Ishikawa (cell line): ENCODE measurements at regions not wholly inside any gene's neighbourhood (a gene's known extent, or its start where the extent isn't known, plus 50 kb on each side); places are given as distances from the start of the nearest gene placed in this dataset.

ENCODE experiments used
- CEBPB ChIP-seq: IDR thresholded peaks from 2 replicates; pipeline ENCODE4 v1.6.1; 2012
- CREB1 ChIP-seq: IDR thresholded peaks from 2 replicates; pipeline ENCODE4 v1.6.1; 2012; ENCODE audit warnings: low read depth
- EGR1 ChIP-seq: IDR thresholded peaks from 2 replicates; pipeline ENCODE4 v1.6.1; 2012
- EP300 ChIP-seq: IDR thresholded peaks from 2 replicates; pipeline ENCODE4 v1.6.1; 2012; ENCODE audit warnings: borderline replicate concordance
- FOXM1 ChIP-seq: IDR thresholded peaks from 2 replicates; pipeline ENCODE4 v1.6.1; 2012; ENCODE audit warnings: low read depth, borderline replicate concordance
- NFIC ChIP-seq: IDR thresholded peaks from 2 replicates; pipeline ENCODE4 v1.6.1; 2012
- RAD21 ChIP-seq: IDR thresholded peaks from 2 replicates; pipeline ENCODE4 v1.6.1; 2012; ENCODE audit warnings: low read depth
- TAF1 ChIP-seq: IDR thresholded peaks from 2 replicates; pipeline ENCODE4 v1.6.1; 2012; ENCODE audit warnings: low read depth, mild to moderate bottlenecking
- TCF12 ChIP-seq: IDR thresholded peaks from 2 replicates; pipeline ENCODE4 v1.6.1; 2012; ENCODE audit warnings: low read depth
- TEAD4 ChIP-seq: IDR thresholded peaks from 2 replicates; pipeline ENCODE4 v1.6.1; 2012
- USF1 ChIP-seq: IDR thresholded peaks from 2 replicates; pipeline ENCODE4 v1.6.1; 2012
- YY1 ChIP-seq: IDR thresholded peaks from 2 replicates; pipeline ENCODE4 v1.6.1; 2012; ENCODE audit warnings: low read depth
- ZBTB7A ChIP-seq: IDR thresholded peaks from 2 replicates; pipeline ENCODE4 v1.6.1; 2012; ENCODE audit warnings: low read depth
- TF ChIP-seq, protein P1 (sequence below): IDR thresholded peaks from 2 replicates; pipeline ENCODE4 v1.6.1; 2012
- TF ChIP-seq, protein P2 (sequence below): IDR thresholded peaks from 2 replicates; pipeline ENCODE4 v1.6.1; 2012; ENCODE audit warnings: low read depth, mild to moderate bottlenecking

DNA sequence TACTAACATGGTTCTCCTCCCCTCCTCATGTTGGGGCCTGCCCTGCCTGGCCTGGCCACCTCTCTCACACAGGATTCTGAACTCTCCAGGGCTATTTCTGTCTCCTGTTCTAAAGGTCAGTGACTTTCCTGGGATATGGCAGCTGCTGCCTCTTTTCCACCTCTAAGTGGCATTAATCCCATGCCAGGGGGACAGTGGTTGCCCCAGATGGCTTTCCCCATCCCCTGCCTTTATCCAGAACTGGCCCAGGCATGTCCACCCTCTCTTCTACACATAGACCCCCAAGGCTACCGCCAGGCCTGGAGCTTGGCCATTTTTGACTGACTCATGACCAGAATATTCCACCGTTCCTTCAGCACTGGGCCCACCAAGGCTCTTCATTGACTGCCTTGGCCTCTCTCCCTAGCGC lies 90.4 kb downstream of the IRF2BPL start:
- TF ChIP-seq FOXM1 (no peak), USF1 (no peak), RAD21 (no peak), YY1 (no peak), NFIC (no peak), ZBTB7A (no peak), CEBPB (no peak), EGR1 (no peak), TCF12 (no peak), TEAD4 (no peak), TAF1 (no peak), CREB1 (no peak), EP300 (no peak)
- TF ChIP-seq, protein P1, sequence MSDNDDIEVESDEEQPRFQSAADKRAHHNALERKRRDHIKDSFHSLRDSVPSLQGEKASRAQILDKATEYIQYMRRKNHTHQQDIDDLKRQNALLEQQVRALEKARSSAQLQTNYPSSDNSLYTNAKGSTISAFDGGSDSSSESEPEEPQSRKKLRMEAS = no peak
- TF ChIP-seq, protein P2, sequence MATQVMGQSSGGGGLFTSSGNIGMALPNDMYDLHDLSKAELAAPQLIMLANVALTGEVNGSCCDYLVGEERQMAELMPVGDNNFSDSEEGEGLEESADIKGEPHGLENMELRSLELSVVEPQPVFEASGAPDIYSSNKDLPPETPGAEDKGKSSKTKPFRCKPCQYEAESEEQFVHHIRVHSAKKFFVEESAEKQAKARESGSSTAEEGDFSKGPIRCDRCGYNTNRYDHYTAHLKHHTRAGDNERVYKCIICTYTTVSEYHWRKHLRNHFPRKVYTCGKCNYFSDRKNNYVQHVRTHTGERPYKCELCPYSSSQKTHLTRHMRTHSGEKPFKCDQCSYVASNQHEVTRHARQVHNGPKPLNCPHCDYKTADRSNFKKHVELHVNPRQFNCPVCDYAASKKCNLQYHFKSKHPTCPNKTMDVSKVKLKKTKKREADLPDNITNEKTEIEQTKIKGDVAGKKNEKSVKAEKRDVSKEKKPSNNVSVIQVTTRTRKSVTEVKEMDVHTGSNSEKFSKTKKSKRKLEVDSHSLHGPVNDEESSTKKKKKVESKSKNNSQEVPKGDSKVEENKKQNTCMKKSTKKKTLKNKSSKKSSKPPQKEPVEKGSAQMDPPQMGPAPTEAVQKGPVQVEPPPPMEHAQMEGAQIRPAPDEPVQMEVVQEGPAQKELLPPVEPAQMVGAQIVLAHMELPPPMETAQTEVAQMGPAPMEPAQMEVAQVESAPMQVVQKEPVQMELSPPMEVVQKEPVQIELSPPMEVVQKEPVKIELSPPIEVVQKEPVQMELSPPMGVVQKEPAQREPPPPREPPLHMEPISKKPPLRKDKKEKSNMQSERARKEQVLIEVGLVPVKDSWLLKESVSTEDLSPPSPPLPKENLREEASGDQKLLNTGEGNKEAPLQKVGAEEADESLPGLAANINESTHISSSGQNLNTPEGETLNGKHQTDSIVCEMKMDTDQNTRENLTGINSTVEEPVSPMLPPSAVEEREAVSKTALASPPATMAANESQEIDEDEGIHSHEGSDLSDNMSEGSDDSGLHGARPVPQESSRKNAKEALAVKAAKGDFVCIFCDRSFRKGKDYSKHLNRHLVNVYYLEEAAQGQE = no peak

DNA sequence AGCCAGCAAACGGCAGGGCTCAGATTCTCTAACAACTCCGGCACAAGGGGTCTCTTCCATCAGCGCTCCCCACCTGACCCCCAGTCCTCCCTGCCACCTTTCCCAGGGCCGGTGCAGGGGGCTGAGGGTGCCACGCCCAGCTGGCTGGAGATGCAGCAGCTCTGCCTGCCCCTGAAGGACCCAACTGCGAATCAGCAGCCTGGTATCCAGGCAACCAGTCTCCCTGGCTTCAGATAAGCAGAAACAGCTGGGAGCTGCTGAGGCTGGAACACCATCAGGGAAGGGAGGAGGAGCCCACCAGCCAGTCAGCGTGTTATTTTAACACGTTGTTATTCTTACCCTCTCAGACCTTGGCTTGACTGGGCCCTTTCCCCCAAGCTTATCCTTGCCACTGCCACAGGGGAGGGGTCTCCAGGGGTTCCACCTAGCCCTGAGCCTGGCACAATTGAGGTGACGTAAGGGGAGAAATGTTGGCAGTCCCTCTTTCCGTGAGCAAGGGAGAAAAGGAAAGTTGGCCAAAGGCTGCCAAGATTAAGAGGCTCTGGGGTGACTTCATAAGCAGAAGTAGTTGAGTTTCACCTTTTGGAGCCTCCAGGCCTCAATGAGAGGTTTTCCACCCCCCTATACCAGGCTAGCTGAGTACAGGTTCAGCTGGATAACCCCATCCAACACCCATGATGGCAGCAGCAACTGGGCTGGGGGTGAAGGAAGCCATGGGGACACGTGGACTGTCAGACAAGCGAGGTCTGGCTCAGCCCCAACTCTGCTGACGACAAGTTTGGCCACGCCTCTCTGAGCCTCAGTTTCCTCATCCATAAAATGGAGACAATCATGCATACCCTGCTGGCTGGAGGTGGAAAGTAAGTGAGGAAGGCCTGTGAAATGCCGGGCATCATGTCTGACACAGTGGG lies 91.1 kb downstream of the IRF2BPL start:
- TF ChIP-seq CREB1 = no peak
- TF ChIP-seq EGR1 = no peak
- TF ChIP-seq CEBPB = no peak
- no peak for TF ChIP-seq RAD21
- TF ChIP-seq YY1 = no peak
- TF ChIP-seq NFIC = no peak
- no peak for TF ChIP-seq FOXM1
- no peak for TF ChIP-seq EP300
- no peak for TF ChIP-seq ZBTB7A

- TF ChIP-seq CREB1 (no peak), EGR1 (no peak), NFIC (no peak), ZBTB7A (no peak), EP300 (no peak), TEAD4 (no peak), TAF1 (no peak), YY1 (no peak), TCF12 (no peak), RAD21 (no peak), USF1 (no peak), CEBPB (no peak), FOXM1 (no peak)
- TF ChIP-seq, protein P1 = no peak
- TF ChIP-seq, protein P2 = no peak
These were observed 92.0 kb downstream of the IRF2BPL start for GRCh38 chr14:76936483-76936882.

- no peak for TF ChIP-seq TCF12
- no peak for TF ChIP-seq YY1
- TF ChIP-seq TAF1 = no peak
- no peak for TF ChIP-seq FOXM1
- no peak for TF ChIP-seq EP300
- TF ChIP-seq USF1 = no peak
- TF ChIP-seq ZBTB7A = no peak
- TF ChIP-seq, protein P2 = no peak
- TF ChIP-seq EGR1 = no peak
- TF ChIP-seq CREB1 = no peak
- TF ChIP-seq TEAD4 = no peak
These were observed 95.0 kb downstream of the IRF2BPL start for GRCh38 chr14:76933515-76933914.
